ENCODE measurements at regions not wholly inside any gene's neighbourhood (a gene's known extent, or its start where the extent isn't known, plus 50 kb on each side); places are given as distances from the start of the nearest gene placed in this dataset.
"Not testable (repeated sequence)": the region's sequence is repeated elsewhere in the genome, so short reads cannot be mapped to it uniquely, and the experiment has no call there.

- H3K4me3 ChIP-seq (ENCODE audit: low read length), result no peak overlapping the region
- no peak for TF ChIP-seq CTCF (conservative IDR thresholded peaks at IDR 0.05; ENCODE audit: low read depth, low read length)
- no peak for DNase-seq (ENCODE audit: low read depth)
Observed at GRCh38 chr2:144747571-144747970, 227.7 kb upstream of the ZEB2 start.

GRCh38 chr2:144745424-144745823, 225.5 kb upstream of the ZEB2 start:
- H3K4me3 ChIP-seq (ENCODE audit: low read length), result no peak overlapping the region
- TF ChIP-seq CTCF (conservative IDR thresholded peaks at IDR 0.05; ENCODE audit: low read depth, low read length), result no peak

GRCh38 chr2:144738749-144739148, 218.8 kb upstream of the ZEB2 start:
- DNase-seq (ENCODE audit: low read depth), result no peak
- TF ChIP-seq CTCF (conservative IDR thresholded peaks at IDR 0.05; ENCODE audit: low read depth, low read length), result no peak
- H3K4me3 ChIP-seq (ENCODE audit: low read length), result no peak overlapping the region

More at GRCh38 chr2:144745424-144745823, 225.5 kb upstream of the ZEB2 start:
- no peak for DNase-seq (ENCODE audit: low read depth)

- no peak for TF ChIP-seq CTCF (conservative IDR thresholded peaks at IDR 0.05; ENCODE audit: low read depth, low read length)
- H3K4me3 ChIP-seq (ENCODE audit: low read length), result no peak overlapping the region
- no peak for DNase-seq (ENCODE audit: low read depth)
Observed at GRCh38 chr2:144730711-144731110, 210.8 kb upstream of the ZEB2 start.

GRCh38 chr2:144724460-144724859, 204.5 kb upstream of the ZEB2 start:
- not testable (repeated sequence) for DNase-seq (ENCODE audit: low read depth)

GRCh38 chr2:144718376-144718775, 198.5 kb upstream of the ZEB2 start:
- H3K4me3 ChIP-seq (ENCODE audit: low read length), result no peak overlapping the region
- no peak for TF ChIP-seq CTCF (conservative IDR thresholded peaks at IDR 0.05; ENCODE audit: low read depth, low read length)
- DNase-seq (ENCODE audit: low read depth), result no peak

More at GRCh38 chr2:144724460-144724859, 204.5 kb upstream of the ZEB2 start:
- H3K4me3 ChIP-seq (ENCODE audit: low read length), result not testable (repeated sequence)

- no peak for DNase-seq (ENCODE audit: low read depth)
- TF ChIP-seq CTCF (conservative IDR thresholded peaks at IDR 0.05; ENCODE audit: low read depth, low read length), result no peak
- no peak overlapping the region for H3K4me3 ChIP-seq (ENCODE audit: low read length)
Observed at GRCh38 chr2:144715992-144716391, 196.1 kb upstream of the ZEB2 start.

- H3K4me3 ChIP-seq (ENCODE audit: low read length), result no peak overlapping the region
- no peak for DNase-seq (ENCODE audit: low read depth)
- no peak for TF ChIP-seq CTCF (conservative IDR thresholded peaks at IDR 0.05; ENCODE audit: low read depth, low read length)
Observed at GRCh38 chr2:144713410-144713809, 193.5 kb upstream of the ZEB2 start.
